Fibroblast of villous mesenchyme (primary cell): ENCODE measurements at regions not wholly inside any gene's neighbourhood (a gene's known extent, or its start where the extent isn't known, plus 50 kb on each side); places are given as distances from the start of the nearest gene placed in this dataset.
A peak's percentile ranks its signal among the peaks of the same experiment; 100 is the strongest.

Source experiments
- DNase-seq: peaks from one replicate; pipeline ENCODE4 v3.0.0-alpha.2; 2010; ENCODE audit warnings: low read depth
- H3K4me3 ChIP-seq: 2 replicates; pipeline ENCODE4 v1.5.1; 2011; ENCODE audit warnings: low read depth, mild to moderate bottlenecking, low read length
- CTCF ChIP-seq: IDR thresholded peaks from 2 replicates; pipeline ENCODE4 v1.5.1; 2012; ENCODE audit warnings: low read depth, mild to moderate bottlenecking, low read length; ENCODE audit not compliant: insufficient read depth

- no peak overlapping the region for H3K4me3 ChIP-seq
- DNase-seq = no peak
- TF ChIP-seq CTCF = no peak
These were observed 88.3 kb downstream of the HHIPL2 start for GRCh38 chr1:222459652-222460051.

- H3K4me3 ChIP-seq = no peak overlapping the region
- TF ChIP-seq CTCF = no peak
- no peak for DNase-seq
These were observed 90.4 kb downstream of the HHIPL2 start for GRCh38 chr1:222457513-222457912.

- TF ChIP-seq CTCF = no peak
- DNase-seq = no peak
- H3K4me3 ChIP-seq = no peak overlapping the region
These were observed 90.8 kb downstream of the HHIPL2 start for GRCh38 chr1:222457084-222457483.

DNA sequence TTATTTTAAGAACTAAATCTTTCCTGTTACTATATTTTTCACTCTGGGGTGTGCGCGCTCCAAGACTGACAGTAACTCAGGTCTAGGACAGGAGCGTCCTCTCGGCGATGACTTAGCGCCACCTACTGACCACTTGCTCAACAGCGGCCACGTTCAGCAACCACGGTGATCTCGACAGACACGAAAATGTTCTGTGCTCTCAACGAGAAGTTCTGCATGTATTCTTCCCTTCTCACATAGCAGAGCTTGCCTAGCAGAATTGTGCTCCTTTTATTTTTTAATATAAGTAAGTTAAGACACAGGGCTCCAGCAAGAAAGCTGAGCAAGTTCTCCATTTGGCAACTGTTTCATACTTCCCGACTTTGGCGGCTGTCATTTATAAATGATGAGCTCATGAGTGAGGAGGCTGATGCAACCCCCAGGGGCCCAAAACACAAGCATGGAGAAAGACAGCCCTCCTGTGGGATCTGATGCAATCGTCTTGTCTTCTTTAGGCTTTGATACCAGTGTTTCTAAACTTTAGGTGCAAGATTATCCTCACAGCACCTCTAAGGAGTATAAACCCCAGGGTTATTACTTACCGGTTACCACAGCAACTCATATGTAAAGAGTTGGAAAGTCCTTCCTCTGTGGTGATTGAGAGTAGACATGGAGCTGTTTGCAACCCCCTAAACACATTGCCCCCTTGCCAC is 92.6 kb downstream of the HHIPL2 start:
- peak; percentile 97 for TF ChIP-seq CTCF
- no peak overlapping the region for H3K4me3 ChIP-seq
- DNase-seq = peak; percentile 84

- no peak overlapping the region for H3K4me3 ChIP-seq
- no peak for TF ChIP-seq CTCF
- no peak for DNase-seq
These were observed 93.1 kb downstream of the HHIPL2 start for GRCh38 chr1:222454782-222455181.

DNA sequence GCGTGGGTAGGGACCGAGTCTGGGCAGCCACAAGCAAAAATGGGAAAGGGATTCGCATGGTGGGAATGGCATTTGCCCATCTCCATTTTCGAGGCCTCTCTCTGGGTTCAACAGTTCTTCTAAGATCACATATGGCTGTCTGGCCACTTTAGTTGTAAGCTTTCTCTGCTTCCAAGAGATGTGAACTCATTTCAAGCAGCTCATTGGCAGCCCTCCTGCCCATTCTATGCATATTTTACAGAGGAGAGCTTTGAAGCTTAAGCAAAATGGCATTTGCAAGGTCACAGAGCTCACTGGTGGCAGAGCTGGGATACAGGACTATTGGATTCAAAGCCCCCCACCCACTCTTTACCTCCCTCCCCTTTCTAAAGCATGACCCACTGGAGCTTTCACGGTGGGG is 93.7 kb downstream of the HHIPL2 start:
- H3K4me3 ChIP-seq = no peak overlapping the region
- no peak for DNase-seq
- no peak for TF ChIP-seq CTCF

DNA sequence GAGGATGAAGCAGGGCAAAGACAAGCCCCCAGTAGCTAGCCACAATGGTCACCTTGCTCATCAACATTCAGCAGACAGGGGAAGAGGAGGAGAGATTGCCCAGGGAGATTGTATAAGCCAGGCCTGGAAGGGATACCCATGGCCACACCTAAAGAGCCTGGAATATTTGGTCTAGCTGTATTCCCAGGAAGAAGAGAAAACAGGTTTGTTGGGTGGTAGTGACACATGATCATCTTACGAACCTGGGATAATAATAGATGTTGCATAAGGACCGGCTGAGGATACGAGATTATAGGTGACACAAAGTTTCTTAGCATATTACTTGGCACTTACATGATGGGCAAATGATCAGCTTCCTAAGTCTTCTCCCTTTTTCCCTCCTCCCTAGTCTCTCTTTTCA is 95.9 kb downstream of the HHIPL2 start:
- H3K4me3 ChIP-seq = no peak overlapping the region
- no peak for DNase-seq
- no peak for TF ChIP-seq CTCF
